PC-3 (cell line): ENCODE measurements at regions not wholly inside any gene's neighbourhood (a gene's known extent, or its start where the extent isn't known, plus 50 kb on each side); places are given as distances from the start of the nearest gene placed in this dataset.

Experiments
- ATAC-seq: fragments of 200-7000 bp; cut with Tn5 transposase; 2 replicates; pipeline ENCODE4 v1.9.1; 2020; ENCODE audit warnings: mild to moderate bottlenecking, moderate library complexity
- BruUV-seq: library from RNA; stranded (reverse); fragments of 400-500 nt; replicated peaks from 2 replicates; lab custom pipeline; 2021; lab: Mats Ljungman, UMichigan
- CTCF ChIA-PET: fragments of 300-600 bp; sonication (Branson Sonifier 250); formaldehyde crosslinking; loops from one replicate; lab custom pipeline; 2022; ENCODE audit warnings: antibody characterized with exemption; lab: Charles Lee
- POLR2A ChIA-PET: fragments of 300-600 bp; sonication (Branson Sonifier 250); formaldehyde crosslinking; loops from one replicate; lab custom pipeline; 2022; ENCODE audit warnings: antibody characterized with exemption; ENCODE audit not compliant: unreplicated experiment; lab: Charles Lee
- DNase-seq: peaks from one replicate; pipeline ENCODE4 v3.0.0-alpha.2; 2015
- H2AFZ ChIP-seq: fragments of 300-600 bp; sonication (generic); 2 replicates; pipeline ENCODE4 v1.6.0; 2016; ENCODE audit warnings: antibody characterized with exemption, low read length
- H3F3A ChIP-seq: fragments of 300-600 bp; sonication (generic); one replicate; pipeline ENCODE4 v1.6.0; 2017; ENCODE audit warnings: antibody characterized with exemption, low read length, control low read depth, mild to moderate bottlenecking; ENCODE audit not compliant: unreplicated experiment
- H3K27ac ChIP-seq: fragments of 300-600 bp; sonication (generic); 2 replicates; pipeline ENCODE4 v1.5.1; 2016; ENCODE audit warnings: mild to moderate bottlenecking, low read length
- H3K27me3 ChIP-seq: fragments of 300-600 bp; sonication (generic); 2 replicates; pipeline ENCODE4 v1.6.1; 2016; ENCODE audit warnings: low read length, mixed read lengths
- H3K36me3 ChIP-seq: fragments of 300-600 bp; sonication (generic); 2 replicates; pipeline ENCODE4 v1.6.1; 2016; ENCODE audit warnings: low read depth, mixed run types, low read length, mixed read lengths
- H3K4me1 ChIP-seq: fragments of 300-600 bp; sonication (generic); 2 replicates; pipeline ENCODE4 v1.5.1; 2016; ENCODE audit warnings: low read length; ENCODE audit not compliant: insufficient read depth
- H3K4me2 ChIP-seq: fragments of 300-600 bp; sonication (generic); 2 replicates; pipeline ENCODE4 v1.6.0; 2016; ENCODE audit warnings: low read length
- H3K4me3 ChIP-seq: fragments of 300-600 bp; sonication (generic); 2 replicates; pipeline ENCODE4 v1.5.1; 2016; ENCODE audit warnings: mild to moderate bottlenecking, low read length, mixed read lengths
- H3K79me2 ChIP-seq: fragments of 300-600 bp; sonication (generic); 2 replicates; pipeline ENCODE4 v1.6.1; 2017; ENCODE audit warnings: low read length, mixed read lengths
- H3K9ac ChIP-seq: fragments of 300-600 bp; sonication (generic); 2 replicates; pipeline ENCODE4 v1.6.0; 2016; ENCODE audit warnings: mild to moderate bottlenecking, low read length
- H3K9me2 ChIP-seq: fragments of 300-600 bp; sonication (generic); replicated peaks from 2 replicates; pipeline ENCODE4 v1.6.1; 2016; ENCODE audit warnings: mixed run types, low read length, mixed read lengths
- H3K9me3 ChIP-seq: fragments of 300-600 bp; sonication (generic); 2 replicates; pipeline ENCODE4 v1.6.1; 2016; ENCODE audit warnings: low read length, mixed read lengths
- H4K20me1 ChIP-seq: fragments of 300-600 bp; sonication (generic); 2 replicates; pipeline ENCODE4 v1.6.1; 2016; ENCODE audit warnings: low read length, mixed read lengths
- EZH2 ChIP-seq: fragments of 300-600 bp; sonication (generic); IDR thresholded peaks from one replicate; pipeline ENCODE4 v1.6.1; 2017; ENCODE audit warnings: antibody characterized with exemption, mild to moderate bottlenecking, low read length; ENCODE audit not compliant: unreplicated experiment
- EZH2phosphoT487 ChIP-seq: fragments of 300-600 bp; sonication (generic); IDR thresholded peaks from 2 replicates; pipeline ENCODE4 v1.6.1; 2018; ENCODE audit warnings: mild to moderate bottlenecking, antibody characterized with exemption, low read length, borderline replicate concordance
- intact Hi-C: fragments of 100-400 bp; cut with micrococcal nuclease; formaldehyde crosslinking; loops from 2 replicates; pipeline ENCODE4 v1.9.0; 2023
- TF ChIP-seq, protein P1 (sequence below): fragments of 300-600 bp; sonication (generic); conservative IDR thresholded peaks from 2 replicates; pipeline ENCODE4 v1.5.1; 2017; ENCODE audit warnings: antibody characterized with exemption, low read depth, mild to moderate bottlenecking, low read length

GRCh38 chr2:51829477-51829876 is 797.5 kb upstream of the NRXN1 start:
- ChIA-PET CTCF (no interaction called here), POLR2A (no interaction called here)
- BruUV-seq: no TSS peak
- H3K4me1 ChIP-seq: no peaks in the 10 kb centered on the region
- intact Hi-C loops: no loop called here
- no peak overlapping the region for H3K4me3 ChIP-seq
- no peaks in the 10 kb centered on the region for H3K79me2 ChIP-seq
- H3K4me2 ChIP-seq: no peak overlapping the region
- no peaks in the 10 kb centered on the region for H3K9me2 ChIP-seq
- H4K20me1 ChIP-seq: no peaks in the 10 kb centered on the region
- no peak overlapping the region for H3K27ac ChIP-seq
- TF ChIP-seq, protein P1, sequence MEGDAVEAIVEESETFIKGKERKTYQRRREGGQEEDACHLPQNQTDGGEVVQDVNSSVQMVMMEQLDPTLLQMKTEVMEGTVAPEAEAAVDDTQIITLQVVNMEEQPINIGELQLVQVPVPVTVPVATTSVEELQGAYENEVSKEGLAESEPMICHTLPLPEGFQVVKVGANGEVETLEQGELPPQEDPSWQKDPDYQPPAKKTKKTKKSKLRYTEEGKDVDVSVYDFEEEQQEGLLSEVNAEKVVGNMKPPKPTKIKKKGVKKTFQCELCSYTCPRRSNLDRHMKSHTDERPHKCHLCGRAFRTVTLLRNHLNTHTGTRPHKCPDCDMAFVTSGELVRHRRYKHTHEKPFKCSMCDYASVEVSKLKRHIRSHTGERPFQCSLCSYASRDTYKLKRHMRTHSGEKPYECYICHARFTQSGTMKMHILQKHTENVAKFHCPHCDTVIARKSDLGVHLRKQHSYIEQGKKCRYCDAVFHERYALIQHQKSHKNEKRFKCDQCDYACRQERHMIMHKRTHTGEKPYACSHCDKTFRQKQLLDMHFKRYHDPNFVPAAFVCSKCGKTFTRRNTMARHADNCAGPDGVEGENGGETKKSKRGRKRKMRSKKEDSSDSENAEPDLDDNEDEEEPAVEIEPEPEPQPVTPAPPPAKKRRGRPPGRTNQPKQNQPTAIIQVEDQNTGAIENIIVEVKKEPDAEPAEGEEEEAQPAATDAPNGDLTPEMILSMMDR: no peak
- TF ChIP-seq EZH2 (no peak), EZH2phosphoT487 (no peak)
- H3K36me3 ChIP-seq: no peaks in the 10 kb centered on the region
- H2AFZ ChIP-seq: no peak overlapping the region
- H3F3A ChIP-seq: no peaks in the 10 kb centered on the region
- DNase-seq (no peak), ATAC-seq (no peak)
- H3K9me3 ChIP-seq: no peaks in the 10 kb centered on the region
- H3K27me3 ChIP-seq: no peaks in the 10 kb centered on the region
- H3K9ac ChIP-seq: no peak overlapping the region

GRCh38 chr2:51825823-51826222 is 793.9 kb upstream of the NRXN1 start:
- no peaks in the 10 kb centered on the region for H3K36me3 ChIP-seq
- POLR2A ChIA-PET: no interaction called here
- DNase-seq (no peak), ATAC-seq (no peak)
- no peaks in the 10 kb centered on the region for H3K79me2 ChIP-seq
- no peak overlapping the region for H3K27ac ChIP-seq
- H3K4me2 ChIP-seq: no peak overlapping the region
- H3K9me2 ChIP-seq: no peaks in the 10 kb centered on the region
- H3K9ac ChIP-seq: no peak overlapping the region
- no peaks in the 10 kb centered on the region for H3K9me3 ChIP-seq
- TF ChIP-seq EZH2phosphoT487: no peak
- TF ChIP-seq, protein P1: no peak
- no peak for TF ChIP-seq EZH2
- CTCF ChIA-PET: no interaction called here
- H3F3A ChIP-seq: no peaks in the 10 kb centered on the region
- no peaks in the 10 kb centered on the region for H3K27me3 ChIP-seq
- H3K4me3 ChIP-seq: no peak overlapping the region
- no peaks in the 10 kb centered on the region for H3K4me1 ChIP-seq
- H2AFZ ChIP-seq: no peak overlapping the region
- no peaks in the 10 kb centered on the region for H4K20me1 ChIP-seq
- intact Hi-C loops: no loop called here
- no TSS peak for BruUV-seq

- Histone ChIP-seq H3K27me3 (no peaks in the 10 kb centered on the region), H3K27ac (peak overlapping the region; percentile 92), H3K79me2 (no peaks in the 10 kb centered on the region), H3K4me1 (peaks cover 28% of the 10 kb centered on the region), H3K36me3 (no peaks in the 10 kb centered on the region), H2AFZ (peak overlapping the region; percentile 14; the same call in 1 of the 2 replicates), H3K9me2 (no peaks in the 10 kb centered on the region), H3K9me3 (no peaks in the 10 kb centered on the region), H3K4me3 (peak overlapping the region; percentile 61; the same call in 1 of the 2 replicates), H3K4me2 (peak overlapping the region; percentile 82), H3F3A (no peaks in the 10 kb centered on the region), H4K20me1 (no peaks in the 10 kb centered on the region), H3K9ac (peak overlapping the region; percentile 59)
- ATAC-seq (peak; percentile 64), DNase-seq (peak; percentile 70)
- ChIA-PET POLR2A (no interaction called here), CTCF (no interaction called here)
- intact Hi-C loops: loop anchor here (2.0 kb wide), 1 partner anchor 182 kb away; no protein-coding TSS in a partner anchor
- TF ChIP-seq EZH2: no peak
- no peak for TF ChIP-seq EZH2phosphoT487
- TF ChIP-seq, protein P1: no peak
- BruUV-seq: no TSS peak
Measured at GRCh38 chr2:51813247-51813646, 781.3 kb upstream of the NRXN1 start.
